Loucy (cell line): ENCODE measurements at regions not wholly inside any gene's neighbourhood (a gene's known extent, or its start where the extent isn't known, plus 50 kb on each side); places are given as distances from the start of the nearest gene placed in this dataset.
A peak's percentile ranks its signal among the peaks of the same experiment; 100 is the strongest.

Experiments
- CTCF ChIP-seq: fragments of 200-600 bp; sonication (generic); conservative IDR thresholded peaks from 2 replicates; pipeline ENCODE4 v1.5.1; 2014; ENCODE audit warnings: mild to moderate bottlenecking, antibody characterized with exemption, low read length
- EZH2phosphoT487 ChIP-seq: fragments of 200-600 bp; IDR thresholded peaks from 2 replicates; pipeline ENCODE4 v1.6.1; 2018; ENCODE audit warnings: antibody characterized with exemption, mild to moderate bottlenecking, moderate library complexity, borderline replicate concordance

- TF ChIP-seq CTCF (peak; percentile 80), EZH2phosphoT487 (no peak)
Observed at GRCh38 chr14:53295985-53296582, 143.0 kb upstream of the DDHD1 start.
